GM12872 (cell line): ENCODE measurements at regions not wholly inside any gene's neighbourhood (a gene's known extent, or its start where the extent isn't known, plus 50 kb on each side); places are given as distances from the start of the nearest gene placed in this dataset.

Experiments used
- CTCF ChIP-seq: IDR thresholded peaks from 3 replicates; pipeline ENCODE4 v1.5.1; 2011; ENCODE audit warnings: low read depth, mild to moderate bottlenecking, low read length, moderate library complexity; ENCODE audit not compliant: insufficient read depth

- TF ChIP-seq CTCF = no peak
Measured at GRCh38 chr12:115343601-115344000, 659.6 kb upstream of the TBX3 start.

- TF ChIP-seq CTCF = no peak
Measured at GRCh38 chr12:115343008-115343407, 659.0 kb upstream of the TBX3 start.

GRCh38 chr12:115341442-115341841, 657.5 kb upstream of the TBX3 start:
- TF ChIP-seq CTCF = no peak

GRCh38 chr12:115338566-115339294, 654.8 kb upstream of the TBX3 start:
- TF ChIP-seq CTCF = no peak

GRCh38 chr12:115337693-115338543, 653.9 kb upstream of the TBX3 start:
- no peak for TF ChIP-seq CTCF

GRCh38 chr12:115336506-115336905, 652.5 kb upstream of the TBX3 start:
- no peak for TF ChIP-seq CTCF

- no peak for TF ChIP-seq CTCF
Measured at GRCh38 chr12:115335594-115335993, 651.6 kb upstream of the TBX3 start.
